ENCODE measurements at regions not wholly inside any gene's neighbourhood (a gene's known extent, or its start where the extent isn't known, plus 50 kb on each side); places are given as distances from the start of the nearest gene placed in this dataset.

DNA sequence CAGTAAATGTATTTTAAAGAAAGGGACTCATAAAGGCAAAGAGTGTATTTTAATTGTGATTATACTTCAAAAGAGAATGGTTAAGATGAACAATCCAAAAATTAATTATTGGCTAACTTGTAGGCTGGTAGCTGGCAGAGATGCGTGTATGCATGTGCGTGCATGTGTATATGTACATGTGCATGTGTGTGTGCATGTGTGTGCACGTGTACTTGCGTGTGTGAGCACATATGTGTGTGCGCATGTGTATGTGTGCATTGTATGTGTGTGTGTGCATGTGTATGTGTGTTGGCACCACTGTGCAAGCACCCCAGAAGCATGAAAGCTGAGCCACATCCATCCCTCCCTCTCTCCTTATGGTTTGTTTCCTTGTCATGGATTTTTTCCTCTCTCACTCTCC is 83.0 kb upstream of the SLC1A3 start:
- no peak for DNase-seq (ENCODE audit: insufficient read length, low spot score)
- FAIRE-seq, result no peak
- TF ChIP-seq, protein P1, sequence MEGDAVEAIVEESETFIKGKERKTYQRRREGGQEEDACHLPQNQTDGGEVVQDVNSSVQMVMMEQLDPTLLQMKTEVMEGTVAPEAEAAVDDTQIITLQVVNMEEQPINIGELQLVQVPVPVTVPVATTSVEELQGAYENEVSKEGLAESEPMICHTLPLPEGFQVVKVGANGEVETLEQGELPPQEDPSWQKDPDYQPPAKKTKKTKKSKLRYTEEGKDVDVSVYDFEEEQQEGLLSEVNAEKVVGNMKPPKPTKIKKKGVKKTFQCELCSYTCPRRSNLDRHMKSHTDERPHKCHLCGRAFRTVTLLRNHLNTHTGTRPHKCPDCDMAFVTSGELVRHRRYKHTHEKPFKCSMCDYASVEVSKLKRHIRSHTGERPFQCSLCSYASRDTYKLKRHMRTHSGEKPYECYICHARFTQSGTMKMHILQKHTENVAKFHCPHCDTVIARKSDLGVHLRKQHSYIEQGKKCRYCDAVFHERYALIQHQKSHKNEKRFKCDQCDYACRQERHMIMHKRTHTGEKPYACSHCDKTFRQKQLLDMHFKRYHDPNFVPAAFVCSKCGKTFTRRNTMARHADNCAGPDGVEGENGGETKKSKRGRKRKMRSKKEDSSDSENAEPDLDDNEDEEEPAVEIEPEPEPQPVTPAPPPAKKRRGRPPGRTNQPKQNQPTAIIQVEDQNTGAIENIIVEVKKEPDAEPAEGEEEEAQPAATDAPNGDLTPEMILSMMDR (IDR thresholded peaks at IDR 0.05; ENCODE audit: insufficient read depth, missing control alignments), result no peak

DNA sequence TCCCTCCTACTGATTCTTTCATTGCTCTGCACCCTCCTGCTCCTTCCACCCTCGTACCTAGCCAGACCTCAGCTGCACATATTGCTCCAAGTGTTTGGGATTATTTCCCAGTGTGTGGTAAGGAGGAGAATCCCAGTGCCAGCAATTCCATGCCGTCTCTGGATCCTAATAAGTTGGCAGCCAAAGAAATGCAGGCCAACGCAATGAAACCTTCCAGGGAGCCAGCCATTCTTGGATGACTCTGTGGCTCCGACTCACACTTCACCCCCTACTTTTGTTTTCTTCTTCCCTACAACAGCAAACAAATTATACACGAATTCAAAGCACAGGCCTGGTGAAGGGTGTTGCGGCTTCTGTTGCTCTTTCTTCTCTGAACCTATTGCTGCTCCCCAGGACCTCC is 82.5 kb upstream of the SLC1A3 start:
- no peak for FAIRE-seq
- TF ChIP-seq, protein P1 (IDR thresholded peaks at IDR 0.05; ENCODE audit: insufficient read depth, missing control alignments), result no peak
- no peak for DNase-seq (ENCODE audit: insufficient read length, low spot score)

DNA sequence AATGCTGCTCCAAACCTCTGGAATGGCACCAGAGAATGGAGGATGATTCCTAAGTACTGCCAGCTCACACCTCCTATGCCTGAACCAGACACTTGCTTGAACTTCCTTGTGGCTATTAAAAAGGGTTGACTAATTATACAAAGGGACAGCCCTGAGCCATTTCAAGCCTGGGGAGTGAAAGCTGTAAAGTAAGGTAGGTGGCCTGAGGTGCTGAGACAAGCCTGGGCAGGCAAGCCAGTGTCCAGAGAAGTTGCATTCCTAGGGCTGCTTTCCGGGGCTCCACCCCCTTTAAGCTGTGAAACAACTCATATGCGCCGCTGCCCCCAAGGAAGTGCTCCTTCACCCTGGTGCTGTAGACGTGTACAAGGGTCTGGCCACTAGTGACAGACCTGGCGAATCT is 79.9 kb upstream of the SLC1A3 start:
- TF ChIP-seq, protein P1 (IDR thresholded peaks at IDR 0.05; ENCODE audit: insufficient read depth, missing control alignments), result no peak
- DNase-seq (ENCODE audit: insufficient read length, low spot score), result no peak
- no peak for FAIRE-seq

DNA sequence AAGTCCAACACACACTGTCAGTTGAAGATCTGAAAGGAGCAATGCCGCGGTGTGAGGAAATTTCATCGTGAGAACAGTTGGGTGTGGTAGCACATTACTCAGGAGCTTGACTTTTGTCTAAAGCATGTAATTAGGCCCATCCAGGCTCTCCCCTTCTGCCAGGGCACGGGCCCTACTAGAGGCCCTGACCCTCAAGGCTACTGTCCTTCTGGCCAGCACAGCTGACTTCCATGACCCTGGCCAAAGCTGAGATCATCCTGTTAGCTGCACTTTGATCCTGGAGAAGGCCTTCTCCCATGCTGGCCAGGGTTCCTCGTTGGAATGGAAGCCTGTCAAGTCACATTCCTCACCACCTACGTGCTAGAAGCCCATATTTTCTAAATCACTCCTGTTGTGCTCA is 77.8 kb upstream of the SLC1A3 start:
- DNase-seq (ENCODE audit: insufficient read length, low spot score), result no peak
- TF ChIP-seq, protein P1 (IDR thresholded peaks at IDR 0.05; ENCODE audit: insufficient read depth, missing control alignments), result no peak
- FAIRE-seq, result no peak

DNA sequence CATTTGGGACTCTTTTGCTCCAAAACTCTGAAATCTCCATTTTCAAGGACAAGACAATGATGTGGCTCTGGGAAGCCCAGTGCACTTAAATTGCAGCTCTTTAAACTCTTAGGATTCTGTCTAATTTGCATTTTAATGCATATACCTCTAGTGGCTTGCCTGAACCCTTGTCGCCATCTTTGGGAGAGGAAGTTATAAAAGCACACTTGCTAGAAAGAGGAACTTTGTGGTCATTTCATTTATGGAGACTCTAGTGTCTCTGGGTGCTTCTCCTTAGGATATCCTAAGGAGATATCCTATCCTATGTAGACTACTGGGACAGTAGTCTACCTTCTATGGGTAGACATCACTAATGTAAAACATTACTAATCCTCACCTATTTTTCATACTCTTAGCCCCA is 77.3 kb upstream of the SLC1A3 start:
- FAIRE-seq, result no peak
- TF ChIP-seq, protein P1 (IDR thresholded peaks at IDR 0.05; ENCODE audit: insufficient read depth, missing control alignments), result no peak

DNA sequence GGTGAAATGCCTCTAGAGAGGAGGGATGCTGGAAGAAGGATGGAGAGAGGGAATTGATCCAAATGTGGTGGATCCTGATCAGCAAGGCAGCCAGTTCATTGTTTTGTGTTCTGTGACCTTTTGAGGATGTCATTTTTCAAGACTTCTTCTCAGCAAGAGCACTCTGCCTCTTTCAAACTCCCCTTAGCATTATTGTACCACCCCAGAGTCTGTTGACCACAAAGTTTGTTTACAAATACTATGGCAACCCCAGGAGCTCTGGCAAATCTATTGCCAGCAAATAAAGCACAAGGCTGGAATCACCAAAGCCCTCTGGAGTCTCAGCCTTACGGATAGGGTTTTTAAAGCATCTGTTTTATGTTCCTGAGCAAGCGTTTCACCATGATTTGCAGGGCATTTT is 76.2 kb upstream of the SLC1A3 start:
- FAIRE-seq (no peak), DNase-seq (ENCODE audit: insufficient read length, low spot score) (no peak)
- TF ChIP-seq, protein P1 (IDR thresholded peaks at IDR 0.05; ENCODE audit: insufficient read depth, missing control alignments), result no peak

More for the DNA sequence above, 77.3 kb upstream of the SLC1A3 start:
- DNase-seq (ENCODE audit: insufficient read length, low spot score), result no peak

DNA sequence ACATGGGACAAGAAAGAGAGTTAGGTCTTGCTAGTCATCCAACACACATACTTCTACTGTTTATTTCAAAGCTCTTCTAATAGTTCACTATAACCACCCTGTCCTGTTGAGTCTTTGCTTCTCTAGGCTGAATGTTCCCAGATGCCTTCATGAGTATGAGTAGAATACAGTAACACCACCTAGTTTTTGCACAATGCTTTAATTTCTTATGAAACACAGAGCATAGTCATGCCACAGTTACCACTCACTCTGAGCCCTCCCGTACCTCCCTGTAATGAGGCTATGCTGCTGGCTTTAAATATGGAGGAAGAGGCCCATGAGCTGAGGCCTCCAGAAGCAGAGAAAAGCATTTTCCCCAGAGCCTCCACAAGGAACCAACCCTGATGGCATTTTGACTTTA is 75.0 kb upstream of the SLC1A3 start:
- TF ChIP-seq, protein P1 (IDR thresholded peaks at IDR 0.05; ENCODE audit: insufficient read depth, missing control alignments), result no peak
- FAIRE-seq (no peak), DNase-seq (ENCODE audit: insufficient read length, low spot score) (no peak)

All from D721Med (cell line).